ENCODE measurements at regions not wholly inside any gene's neighbourhood (a gene's known extent, or its start where the extent isn't known, plus 50 kb on each side); places are given as distances from the start of the nearest gene placed in this dataset.

DNA sequence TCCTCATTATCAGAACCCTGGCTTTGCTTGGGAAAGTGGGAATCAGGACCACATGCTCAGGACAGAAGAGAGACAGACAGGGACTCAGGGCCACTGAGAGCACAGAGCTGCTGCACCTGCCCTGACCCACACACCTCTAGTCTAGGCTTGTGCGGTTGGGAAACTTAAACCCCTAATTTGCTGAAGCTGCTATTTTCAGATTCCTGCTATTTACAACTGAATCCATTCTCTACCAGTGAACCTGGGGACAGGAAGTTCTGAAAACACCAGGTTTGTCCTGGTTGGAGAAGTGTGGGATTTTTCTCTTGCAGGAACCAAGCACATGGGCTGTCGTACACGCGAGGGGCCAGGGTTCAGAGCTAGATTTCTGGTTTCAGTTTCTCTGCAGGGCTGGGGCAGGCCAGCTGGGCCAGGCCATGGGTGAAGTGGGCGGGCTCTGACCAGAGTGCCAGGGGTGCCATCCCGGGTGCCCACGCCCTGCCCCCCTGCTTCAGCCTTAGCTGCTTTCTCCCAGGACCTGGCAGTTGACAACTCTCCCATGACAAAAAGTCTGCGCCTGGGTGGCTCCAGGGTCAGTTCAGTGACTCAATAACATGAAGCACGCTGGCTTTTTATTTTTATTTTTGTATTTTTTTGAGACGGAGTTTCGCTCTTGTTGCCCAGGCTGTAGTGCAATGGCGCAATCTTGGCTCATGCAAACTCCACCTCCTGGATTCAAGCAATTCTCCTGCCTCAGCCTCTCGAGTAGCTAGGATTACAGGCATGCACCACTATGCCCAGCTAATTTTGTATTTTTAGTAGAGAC, 51.3 kb upstream of the SLC1A4 start (continued):
- no peak for TF ChIP-seq ZNF598 (CRISPR knock-in tag; IDR thresholded peaks at IDR 0.05; ENCODE audit: borderline replicate concordance)
- TF ChIP-seq ZNF225 (CRISPR knock-in tag; IDR thresholded peaks at IDR 0.05) = no peak
- TF ChIP-seq, protein P1, sequence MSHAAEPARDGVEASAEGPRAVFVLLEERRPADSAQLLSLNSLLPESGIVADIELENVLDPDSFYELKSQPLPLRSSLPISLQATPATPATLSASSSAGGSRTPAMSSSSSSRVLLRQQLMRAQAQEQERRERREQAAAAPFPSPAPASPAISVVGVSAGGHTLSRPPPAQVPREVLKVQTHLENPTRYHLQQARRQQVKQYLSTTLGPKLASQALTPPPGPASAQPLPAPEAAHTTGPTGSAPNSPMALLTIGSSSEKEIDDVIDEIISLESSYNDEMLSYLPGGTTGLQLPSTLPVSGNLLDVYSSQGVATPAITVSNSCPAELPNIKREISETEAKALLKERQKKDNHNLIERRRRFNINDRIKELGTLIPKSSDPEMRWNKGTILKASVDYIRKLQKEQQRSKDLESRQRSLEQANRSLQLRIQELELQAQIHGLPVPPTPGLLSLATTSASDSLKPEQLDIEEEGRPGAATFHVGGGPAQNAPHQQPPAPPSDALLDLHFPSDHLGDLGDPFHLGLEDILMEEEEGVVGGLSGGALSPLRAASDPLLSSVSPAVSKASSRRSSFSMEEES (CRISPR knock-in tag; IDR thresholded peaks at IDR 0.05) = no peak
- TF ChIP-seq, protein P2, sequence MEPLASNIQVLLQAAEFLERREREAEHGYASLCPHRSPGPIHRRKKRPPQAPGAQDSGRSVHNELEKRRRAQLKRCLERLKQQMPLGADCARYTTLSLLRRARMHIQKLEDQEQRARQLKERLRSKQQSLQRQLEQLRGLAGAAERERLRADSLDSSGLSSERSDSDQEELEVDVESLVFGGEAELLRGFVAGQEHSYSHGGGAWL (CRISPR knock-in tag; IDR thresholded peaks at IDR 0.05) = no peak
- TF ChIP-seq SP140L (CRISPR knock-in tag; IDR thresholded peaks at IDR 0.05; ENCODE audit: borderline replicate concordance) = no peak
- TF ChIP-seq, protein P3, sequence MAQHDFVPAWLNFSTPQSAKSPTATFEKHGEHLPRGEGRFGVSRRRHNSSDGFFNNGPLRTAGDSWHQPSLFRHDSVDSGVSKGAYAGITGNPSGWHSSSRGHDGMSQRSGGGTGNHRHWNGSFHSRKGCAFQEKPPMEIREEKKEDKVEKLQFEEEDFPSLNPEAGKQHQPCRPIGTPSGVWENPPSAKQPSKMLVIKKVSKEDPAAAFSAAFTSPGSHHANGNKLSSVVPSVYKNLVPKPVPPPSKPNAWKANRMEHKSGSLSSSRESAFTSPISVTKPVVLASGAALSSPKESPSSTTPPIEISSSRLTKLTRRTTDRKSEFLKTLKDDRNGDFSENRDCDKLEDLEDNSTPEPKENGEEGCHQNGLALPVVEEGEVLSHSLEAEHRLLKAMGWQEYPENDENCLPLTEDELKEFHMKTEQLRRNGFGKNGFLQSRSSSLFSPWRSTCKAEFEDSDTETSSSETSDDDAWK (CRISPR knock-in tag; IDR thresholded peaks at IDR 0.05) = no peak
- TF ChIP-seq SOX5 (CRISPR knock-in tag; IDR thresholded peaks at IDR 0.05; ENCODE audit: borderline replicate concordance) = no peak
- TF ChIP-seq KDM5A (IDR thresholded peaks at IDR 0.05; ENCODE audit: borderline replicate concordance, low read length) = no peak
- TF ChIP-seq HCFC1 (IDR thresholded peaks at IDR 0.05; ENCODE audit: low read depth, low read length) = no peak
- 0 out of 2 replicates have a peak, but pooled peaks have one; percentile 9 for TF ChIP-seq MYC (CRISPR knock-in tag; IDR thresholded peaks at IDR 0.05; ENCODE audit: borderline replicate concordance)
- TF ChIP-seq, protein P4, sequence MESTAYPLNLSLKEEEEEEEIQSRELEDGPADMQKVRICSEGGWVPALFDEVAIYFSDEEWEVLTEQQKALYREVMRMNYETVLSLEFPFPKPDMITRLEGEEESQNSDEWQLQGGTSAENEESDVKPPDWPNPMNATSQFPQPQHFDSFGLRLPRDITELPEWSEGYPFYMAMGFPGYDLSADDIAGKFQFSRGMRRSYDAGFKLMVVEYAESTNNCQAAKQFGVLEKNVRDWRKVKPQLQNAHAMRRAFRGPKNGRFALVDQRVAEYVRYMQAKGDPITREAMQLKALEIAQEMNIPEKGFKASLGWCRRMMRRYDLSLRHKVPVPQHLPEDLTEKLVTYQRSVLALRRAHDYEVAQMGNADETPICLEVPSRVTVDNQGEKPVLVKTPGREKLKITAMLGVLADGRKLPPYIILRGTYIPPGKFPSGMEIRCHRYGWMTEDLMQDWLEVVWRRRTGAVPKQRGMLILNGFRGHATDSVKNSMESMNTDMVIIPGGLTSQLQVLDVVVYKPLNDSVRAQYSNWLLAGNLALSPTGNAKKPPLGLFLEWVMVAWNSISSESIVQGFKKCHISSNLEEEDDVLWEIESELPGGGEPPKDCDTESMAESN (CRISPR knock-in tag; conservative IDR thresholded peaks at IDR 0.05) = peak; percentile 74; the same call in 1 of the 2 replicates
- no peak for TF ChIP-seq FOXJ3 (CRISPR knock-in tag; IDR thresholded peaks at IDR 0.05; ENCODE audit: borderline replicate concordance)
- 0 out of 2 replicates have a peak, but pooled peaks have one; percentile 39 for TF ChIP-seq CCDC6 (CRISPR knock-in tag; IDR thresholded peaks at IDR 0.05)
- TF ChIP-seq, protein P5, sequence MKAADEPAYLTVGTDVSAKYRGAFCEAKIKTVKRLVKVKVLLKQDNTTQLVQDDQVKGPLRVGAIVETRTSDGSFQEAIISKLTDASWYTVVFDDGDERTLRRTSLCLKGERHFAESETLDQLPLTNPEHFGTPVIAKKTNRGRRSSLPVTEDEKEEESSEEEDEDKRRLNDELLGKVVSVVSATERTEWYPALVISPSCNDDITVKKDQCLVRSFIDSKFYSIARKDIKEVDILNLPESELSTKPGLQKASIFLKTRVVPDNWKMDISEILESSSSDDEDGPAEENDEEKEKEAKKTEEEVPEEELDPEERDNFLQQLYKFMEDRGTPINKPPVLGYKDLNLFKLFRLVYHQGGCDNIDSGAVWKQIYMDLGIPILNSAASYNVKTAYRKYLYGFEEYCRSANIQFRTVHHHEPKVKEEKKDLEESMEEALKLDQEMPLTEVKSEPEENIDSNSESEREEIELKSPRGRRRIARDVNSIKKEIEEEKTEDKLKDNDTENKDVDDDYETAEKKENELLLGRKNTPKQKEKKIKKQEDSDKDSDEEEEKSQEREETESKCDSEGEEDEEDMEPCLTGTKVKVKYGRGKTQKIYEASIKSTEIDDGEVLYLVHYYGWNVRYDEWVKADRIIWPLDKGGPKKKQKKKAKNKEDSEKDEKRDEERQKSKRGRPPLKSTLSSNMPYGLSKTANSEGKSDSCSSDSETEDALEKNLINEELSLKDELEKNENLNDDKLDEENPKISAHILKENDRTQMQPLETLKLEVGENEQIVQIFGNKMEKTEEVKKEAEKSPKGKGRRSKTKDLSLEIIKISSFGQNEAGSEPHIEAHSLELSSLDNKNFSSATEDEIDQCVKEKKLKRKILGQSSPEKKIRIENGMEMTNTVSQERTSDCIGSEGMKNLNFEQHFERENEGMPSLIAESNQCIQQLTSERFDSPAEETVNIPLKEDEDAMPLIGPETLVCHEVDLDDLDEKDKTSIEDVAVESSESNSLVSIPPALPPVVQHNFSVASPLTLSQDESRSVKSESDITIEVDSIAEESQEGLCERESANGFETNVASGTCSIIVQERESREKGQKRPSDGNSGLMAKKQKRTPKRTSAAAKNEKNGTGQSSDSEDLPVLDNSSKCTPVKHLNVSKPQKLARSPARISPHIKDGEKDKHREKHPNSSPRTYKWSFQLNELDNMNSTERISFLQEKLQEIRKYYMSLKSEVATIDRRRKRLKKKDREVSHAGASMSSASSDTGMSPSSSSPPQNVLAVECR (CRISPR knock-in tag; IDR thresholded peaks at IDR 0.05; ENCODE audit: borderline replicate concordance) = peak; percentile 45; the same call in 1 of the 2 replicates
- TF ChIP-seq, protein P6, sequence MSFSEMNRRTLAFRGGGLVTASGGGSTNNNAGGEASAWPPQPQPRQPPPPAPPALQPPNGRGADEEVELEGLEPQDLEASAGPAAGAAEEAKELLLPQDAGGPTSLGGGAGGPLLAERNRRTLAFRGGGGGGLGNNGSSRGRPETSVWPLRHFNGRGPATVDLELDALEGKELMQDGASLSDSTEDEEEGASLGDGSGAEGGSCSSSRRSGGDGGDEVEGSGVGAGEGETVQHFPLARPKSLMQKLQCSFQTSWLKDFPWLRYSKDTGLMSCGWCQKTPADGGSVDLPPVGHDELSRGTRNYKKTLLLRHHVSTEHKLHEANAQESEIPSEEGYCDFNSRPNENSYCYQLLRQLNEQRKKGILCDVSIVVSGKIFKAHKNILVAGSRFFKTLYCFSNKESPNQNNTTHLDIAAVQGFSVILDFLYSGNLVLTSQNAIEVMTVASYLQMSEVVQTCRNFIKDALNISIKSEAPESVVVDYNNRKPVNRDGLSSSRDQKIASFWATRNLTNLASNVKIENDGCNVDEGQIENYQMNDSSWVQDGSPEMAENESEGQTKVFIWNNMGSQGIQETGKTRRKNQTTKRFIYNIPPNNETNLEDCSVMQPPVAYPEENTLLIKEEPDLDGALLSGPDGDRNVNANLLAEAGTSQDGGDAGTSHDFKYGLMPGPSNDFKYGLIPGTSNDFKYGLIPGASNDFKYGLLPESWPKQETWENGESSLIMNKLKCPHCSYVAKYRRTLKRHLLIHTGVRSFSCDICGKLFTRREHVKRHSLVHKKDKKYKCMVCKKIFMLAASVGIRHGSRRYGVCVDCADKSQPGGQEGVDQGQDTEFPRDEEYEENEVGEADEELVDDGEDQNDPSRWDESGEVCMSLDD (CRISPR knock-in tag; IDR thresholded peaks at IDR 0.05; ENCODE audit: borderline replicate concordance) = no peak
- TF ChIP-seq CENPT (CRISPR knock-in tag; IDR thresholded peaks at IDR 0.05; ENCODE audit: low read depth) = no peak

Measured in HepG2 (cell line).